Liver (tissue), 8 donors: ENCODE measurements at regions not wholly inside any gene's neighbourhood (a gene's known extent, or its start where the extent isn't known, plus 50 kb on each side); places are given as distances from the start of the nearest gene placed in this dataset.

Experiments
- DNase-seq: peaks from one replicate; pipeline ENCODE4 v3.0.0-alpha.2; 2017; ENCODE audit warnings: low spot score
- H3K27ac ChIP-seq, 2 donors: one replicate each; pipeline ENCODE4 v1.7.0; 2013; ENCODE audit warnings: inconsistent platforms in 2 of 2, low read length in 2 of 2, control low read depth in 1 of 2, low read depth in 1 of 2, mild to moderate bottlenecking in 1 of 2
- H3K27me3 ChIP-seq, 4 donors: one replicate each; pipeline versions ENCODE4 v1.6.1 to v1.7.0; 2013; ENCODE audit warnings: low read length in 3 of 4, inconsistent platforms in 1 of 4, mild to moderate bottlenecking in 1 of 4, moderate library complexity in 1 of 4; ENCODE audit not compliant: control insufficient read depth in 4 of 4, insufficient read depth in 4 of 4
- H3K36me3 ChIP-seq, 4 donors: one replicate each; pipeline versions ENCODE4 v1.6.1 to v1.7.0; 2013; ENCODE audit warnings: low read length in 3 of 4, mild to moderate bottlenecking in 3 of 4, low read depth in 1 of 4, moderate library complexity in 1 of 4; ENCODE audit not compliant: control insufficient read depth in 4 of 4, insufficient read depth in 3 of 4
- H3K4me1 ChIP-seq, 4 donors: one replicate each; pipeline versions ENCODE4 v1.6.1 to v1.7.0; 2013; ENCODE audit warnings: low read length in 3 of 4, mild to moderate bottlenecking in 3 of 4, moderate library complexity in 1 of 4; ENCODE audit not compliant: control insufficient read depth in 4 of 4, insufficient read depth in 4 of 4
- H3K4me3 ChIP-seq, 3 donors: one replicate each; pipeline versions ENCODE4 v1.6.1 to v1.7.0; 2013; ENCODE audit warnings: low read length in 3 of 3, control low read depth in 1 of 3, low read depth in 1 of 3, mild to moderate bottlenecking in 1 of 3
- H3K9ac ChIP-seq, 2 donors: one replicate each; pipeline ENCODE4 v1.7.0; 2013; ENCODE audit warnings: low read length in 2 of 2, mild to moderate bottlenecking in 2 of 2, moderate library complexity in 2 of 2, control low read depth in 1 of 2, low read depth in 1 of 2
- H3K9me3 ChIP-seq, 4 donors: one replicate each; pipeline versions ENCODE4 v1.6.1 to v1.7.0; 2013; ENCODE audit warnings: low read length in 3 of 4; ENCODE audit not compliant: control insufficient read depth in 4 of 4
- EGR1 ChIP-seq, 2 donors: IDR thresholded peaks; 2 replicates each; pipeline ENCODE4 v1.6.1; 2016 to 2018; ENCODE audit warnings: antibody characterized with exemption in 2 of 2, low read depth in 2 of 2
- FOXA1 ChIP-seq: IDR thresholded peaks from 2 replicates; pipeline ENCODE4 v1.6.1; 2016; ENCODE audit warnings: antibody characterized with exemption
- FOXA2 ChIP-seq: IDR thresholded peaks from 2 replicates; pipeline ENCODE4 v1.6.1; 2016; ENCODE audit warnings: antibody characterized with exemption
- GABPA ChIP-seq, 2 donors: IDR thresholded peaks in 1 of 2; conservative IDR thresholded peaks in 1 of 2; 2 replicates each; pipeline ENCODE4 v1.6.1; 2016; ENCODE audit warnings: antibody characterized with exemption in 2 of 2, mild to moderate bottlenecking in 1 of 2, moderate library complexity in 1 of 2
- HNF4A ChIP-seq, 2 donors: conservative IDR thresholded peaks; 2 replicates each; pipeline ENCODE4 v1.6.1; 2016; ENCODE audit warnings: antibody characterized with exemption in 2 of 2, mild to moderate bottlenecking in 2 of 2
- HNF4G ChIP-seq: IDR thresholded peaks from 2 replicates; pipeline ENCODE4 v1.6.1; 2016; ENCODE audit warnings: antibody characterized with exemption
- NR2F2 ChIP-seq: IDR thresholded peaks from 2 replicates; pipeline ENCODE4 v1.6.1; 2016; ENCODE audit warnings: antibody characterized with exemption
- RAD21 ChIP-seq, 2 donors: IDR thresholded peaks; 2 replicates each; pipeline ENCODE4 v1.6.1; 2016; ENCODE audit warnings: antibody characterized with exemption in 2 of 2, mild to moderate bottlenecking in 2 of 2
- RXRA ChIP-seq, 2 donors: IDR thresholded peaks; 2 replicates each; pipeline ENCODE4 v1.6.1; 2017 to 2018; ENCODE audit warnings: antibody characterized with exemption in 2 of 2, mild to moderate bottlenecking in 1 of 2
- SP1 ChIP-seq: IDR thresholded peaks from 2 replicates; pipeline ENCODE4 v1.6.1; 2018; ENCODE audit warnings: antibody characterized with exemption, mild to moderate bottlenecking
- TAF1 ChIP-seq: conservative IDR thresholded peaks from 2 replicates; pipeline ENCODE4 v1.6.1; 2016; ENCODE audit warnings: antibody characterized with exemption, mild to moderate bottlenecking
- YY1 ChIP-seq: IDR thresholded peaks from 2 replicates; pipeline ENCODE4 v1.6.1; 2016; ENCODE audit warnings: antibody characterized with exemption, mild to moderate bottlenecking
- WGBS: extraction: QIAGEN DNeasy Blood & Tissue Kit; methylation state at CpG from one replicate; pipeline ENCODE4 v1.1.7; 2013; 5-methylcytosine and 5-hydroxymethylcytosine counted together
- TF ChIP-seq, protein P1 (sequence below): IDR thresholded peaks from 2 replicates; pipeline ENCODE4 v1.6.1; 2016; ENCODE audit warnings: antibody characterized with exemption
- TF ChIP-seq, protein P2 (sequence below): IDR thresholded peaks from 2 replicates; pipeline ENCODE4 v1.6.1; 2016; ENCODE audit warnings: antibody characterized with exemption, mild to moderate bottlenecking
- TF ChIP-seq, protein P3 (sequence below): IDR thresholded peaks from 2 replicates; pipeline ENCODE4 v1.6.1; 2016; ENCODE audit warnings: antibody characterized with exemption
- TF ChIP-seq, protein P4 (sequence below): IDR thresholded peaks from 2 replicates; pipeline ENCODE4 v1.6.1; 2016; ENCODE audit warnings: antibody characterized with exemption
- TF ChIP-seq, protein P5 (sequence below): fragments of 150-350 bp; IDR thresholded peaks from 2 replicates; pipeline ENCODE4 v1.5.1; 2017; ENCODE audit warnings: improper control_type of control experiment, low read depth, low read length; ENCODE audit not compliant: missing input control
- donor health status: healthy.
- donor health status: healthy.
- donor health status: healthy.
- donor health status: healthy.
- donor health status: healthy.

DNA sequence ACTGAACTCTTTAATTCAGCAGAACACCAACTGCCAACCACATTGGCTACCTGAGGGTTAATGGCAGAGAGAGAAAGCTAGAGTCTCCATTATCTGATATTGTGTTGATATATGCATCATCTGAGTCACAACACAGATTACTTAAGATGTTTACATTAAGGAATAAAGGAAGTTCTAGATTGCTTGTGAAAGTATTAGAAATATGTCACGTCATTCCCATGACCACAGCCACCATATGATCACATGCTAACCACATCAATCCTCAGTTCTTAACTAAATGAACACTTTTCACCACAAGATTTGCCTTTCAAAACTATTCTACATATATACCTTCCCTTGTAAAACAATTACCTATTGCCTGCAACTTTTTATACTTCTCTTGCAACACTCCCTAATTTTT lies 337.9 kb downstream of the FGFR2 start:
- no peak overlapping the region for H3K27ac ChIP-seq
- H3K27me3 ChIP-seq = no peaks in the 10 kb centered on the region
- no peak for DNase-seq
- H3K9me3 ChIP-seq = no peaks in the 10 kb centered on the region
- WGBS = 69% methylated on average over 1 of the region's 1 CpG
- H3K4me3 ChIP-seq = no peak overlapping the region
- no peaks in the 10 kb centered on the region for H3K36me3 ChIP-seq
- no peak for TF ChIP-seq FOXA2
- TF ChIP-seq, protein P1, sequence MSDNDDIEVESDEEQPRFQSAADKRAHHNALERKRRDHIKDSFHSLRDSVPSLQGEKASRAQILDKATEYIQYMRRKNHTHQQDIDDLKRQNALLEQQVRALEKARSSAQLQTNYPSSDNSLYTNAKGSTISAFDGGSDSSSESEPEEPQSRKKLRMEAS = no peak
- no peak for TF ChIP-seq HNF4A (conservative IDR thresholded peaks at IDR 0.05)
- TF ChIP-seq YY1 = no peak
- TF ChIP-seq, protein P2, sequence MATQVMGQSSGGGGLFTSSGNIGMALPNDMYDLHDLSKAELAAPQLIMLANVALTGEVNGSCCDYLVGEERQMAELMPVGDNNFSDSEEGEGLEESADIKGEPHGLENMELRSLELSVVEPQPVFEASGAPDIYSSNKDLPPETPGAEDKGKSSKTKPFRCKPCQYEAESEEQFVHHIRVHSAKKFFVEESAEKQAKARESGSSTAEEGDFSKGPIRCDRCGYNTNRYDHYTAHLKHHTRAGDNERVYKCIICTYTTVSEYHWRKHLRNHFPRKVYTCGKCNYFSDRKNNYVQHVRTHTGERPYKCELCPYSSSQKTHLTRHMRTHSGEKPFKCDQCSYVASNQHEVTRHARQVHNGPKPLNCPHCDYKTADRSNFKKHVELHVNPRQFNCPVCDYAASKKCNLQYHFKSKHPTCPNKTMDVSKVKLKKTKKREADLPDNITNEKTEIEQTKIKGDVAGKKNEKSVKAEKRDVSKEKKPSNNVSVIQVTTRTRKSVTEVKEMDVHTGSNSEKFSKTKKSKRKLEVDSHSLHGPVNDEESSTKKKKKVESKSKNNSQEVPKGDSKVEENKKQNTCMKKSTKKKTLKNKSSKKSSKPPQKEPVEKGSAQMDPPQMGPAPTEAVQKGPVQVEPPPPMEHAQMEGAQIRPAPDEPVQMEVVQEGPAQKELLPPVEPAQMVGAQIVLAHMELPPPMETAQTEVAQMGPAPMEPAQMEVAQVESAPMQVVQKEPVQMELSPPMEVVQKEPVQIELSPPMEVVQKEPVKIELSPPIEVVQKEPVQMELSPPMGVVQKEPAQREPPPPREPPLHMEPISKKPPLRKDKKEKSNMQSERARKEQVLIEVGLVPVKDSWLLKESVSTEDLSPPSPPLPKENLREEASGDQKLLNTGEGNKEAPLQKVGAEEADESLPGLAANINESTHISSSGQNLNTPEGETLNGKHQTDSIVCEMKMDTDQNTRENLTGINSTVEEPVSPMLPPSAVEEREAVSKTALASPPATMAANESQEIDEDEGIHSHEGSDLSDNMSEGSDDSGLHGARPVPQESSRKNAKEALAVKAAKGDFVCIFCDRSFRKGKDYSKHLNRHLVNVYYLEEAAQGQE = no peak
- TF ChIP-seq SP1 = no peak
- TF ChIP-seq EGR1 (IDR thresholded peaks at IDR 0.05; ENCODE audit: low read depth in 2 of 2) = no peak
- no peak for TF ChIP-seq GABPA (IDR thresholded peaks at IDR 0.05 in 1 of 2, conservative IDR thresholded peaks at IDR 0.05 in 1 of 2)
- no peak for TF ChIP-seq HNF4G
- TF ChIP-seq TAF1 = no peak
- no peak for TF ChIP-seq FOXA1
- TF ChIP-seq, protein P3, sequence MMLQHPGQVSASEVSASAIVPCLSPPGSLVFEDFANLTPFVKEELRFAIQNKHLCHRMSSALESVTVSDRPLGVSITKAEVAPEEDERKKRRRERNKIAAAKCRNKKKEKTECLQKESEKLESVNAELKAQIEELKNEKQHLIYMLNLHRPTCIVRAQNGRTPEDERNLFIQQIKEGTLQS = no peak
- TF ChIP-seq RAD21 (IDR thresholded peaks at IDR 0.05) = no peak
- TF ChIP-seq, protein P4, sequence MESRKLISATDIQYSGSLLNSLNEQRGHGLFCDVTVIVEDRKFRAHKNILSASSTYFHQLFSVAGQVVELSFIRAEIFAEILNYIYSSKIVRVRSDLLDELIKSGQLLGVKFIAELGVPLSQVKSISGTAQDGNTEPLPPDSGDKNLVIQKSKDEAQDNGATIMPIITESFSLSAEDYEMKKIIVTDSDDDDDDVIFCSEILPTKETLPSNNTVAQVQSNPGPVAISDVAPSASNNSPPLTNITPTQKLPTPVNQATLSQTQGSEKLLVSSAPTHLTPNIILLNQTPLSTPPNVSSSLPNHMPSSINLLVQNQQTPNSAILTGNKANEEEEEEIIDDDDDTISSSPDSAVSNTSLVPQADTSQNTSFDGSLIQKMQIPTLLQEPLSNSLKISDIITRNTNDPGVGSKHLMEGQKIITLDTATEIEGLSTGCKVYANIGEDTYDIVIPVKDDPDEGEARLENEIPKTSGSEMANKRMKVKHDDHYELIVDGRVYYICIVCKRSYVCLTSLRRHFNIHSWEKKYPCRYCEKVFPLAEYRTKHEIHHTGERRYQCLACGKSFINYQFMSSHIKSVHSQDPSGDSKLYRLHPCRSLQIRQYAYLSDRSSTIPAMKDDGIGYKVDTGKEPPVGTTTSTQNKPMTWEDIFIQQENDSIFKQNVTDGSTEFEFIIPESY = no peak
- TF ChIP-seq RXRA (IDR thresholded peaks at IDR 0.05) = no peak
- H3K9ac ChIP-seq = no peak overlapping the region
- H3K4me1 ChIP-seq = no peaks in the 10 kb centered on the region

DNA sequence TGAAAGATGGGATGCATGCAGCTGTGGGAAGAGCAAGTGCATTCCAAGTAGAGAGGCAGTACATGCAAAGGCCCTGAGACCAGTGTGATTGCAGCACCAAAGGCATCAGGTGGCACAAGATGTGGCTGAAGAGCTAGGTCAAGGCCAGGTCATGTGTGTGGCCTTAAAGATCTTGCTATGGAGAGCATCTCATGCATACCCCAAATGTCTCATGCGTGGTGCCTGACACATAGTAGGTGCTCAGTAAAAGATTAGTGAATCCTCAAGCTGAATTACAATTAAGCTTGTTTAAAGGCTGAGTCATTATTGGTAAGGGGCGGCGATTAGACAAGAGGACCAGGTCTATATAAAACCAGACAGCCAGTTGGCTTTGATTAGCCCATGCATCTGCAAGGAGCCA lies 336.6 kb downstream of the FGFR2 start:
- DNase-seq = no peak
- Histone ChIP-seq H3K27me3 (no peaks in the 10 kb centered on the region), H3K4me1 (peaks cover 0 to 10% (median 2%) of the 10 kb centered on the region in 4 donors), H3K4me3 (no peak overlapping the region), H3K27ac (no peak overlapping the region), H3K36me3 (peaks cover 0 to 1% (median 0%) of the 10 kb centered on the region in 4 donors), H3K9me3 (no peaks in the 10 kb centered on the region), H3K9ac (no peak overlapping the region)
- TF ChIP-seq FOXA1 (no peak), SP1 (no peak), RAD21 (IDR thresholded peaks at IDR 0.05) (no peak), NR2F2 (no peak), EGR1 (IDR thresholded peaks at IDR 0.05; ENCODE audit: low read depth in 2 of 2) (no peak), FOXA2 (no peak), HNF4G (no peak), TAF1 (no peak)
- TF ChIP-seq, protein P2 = no peak
- TF ChIP-seq, protein P4 = no peak
- TF ChIP-seq, protein P5, sequence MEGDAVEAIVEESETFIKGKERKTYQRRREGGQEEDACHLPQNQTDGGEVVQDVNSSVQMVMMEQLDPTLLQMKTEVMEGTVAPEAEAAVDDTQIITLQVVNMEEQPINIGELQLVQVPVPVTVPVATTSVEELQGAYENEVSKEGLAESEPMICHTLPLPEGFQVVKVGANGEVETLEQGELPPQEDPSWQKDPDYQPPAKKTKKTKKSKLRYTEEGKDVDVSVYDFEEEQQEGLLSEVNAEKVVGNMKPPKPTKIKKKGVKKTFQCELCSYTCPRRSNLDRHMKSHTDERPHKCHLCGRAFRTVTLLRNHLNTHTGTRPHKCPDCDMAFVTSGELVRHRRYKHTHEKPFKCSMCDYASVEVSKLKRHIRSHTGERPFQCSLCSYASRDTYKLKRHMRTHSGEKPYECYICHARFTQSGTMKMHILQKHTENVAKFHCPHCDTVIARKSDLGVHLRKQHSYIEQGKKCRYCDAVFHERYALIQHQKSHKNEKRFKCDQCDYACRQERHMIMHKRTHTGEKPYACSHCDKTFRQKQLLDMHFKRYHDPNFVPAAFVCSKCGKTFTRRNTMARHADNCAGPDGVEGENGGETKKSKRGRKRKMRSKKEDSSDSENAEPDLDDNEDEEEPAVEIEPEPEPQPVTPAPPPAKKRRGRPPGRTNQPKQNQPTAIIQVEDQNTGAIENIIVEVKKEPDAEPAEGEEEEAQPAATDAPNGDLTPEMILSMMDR = no peak
- WGBS = 95% methylated on average over 3 of the region's 3 CpGs
